GM20431 (cell line): ENCODE measurements at regions not wholly inside any gene's neighbourhood (a gene's known extent, or its start where the extent isn't known, plus 50 kb on each side); places are given as distances from the start of the nearest gene placed in this dataset.
"Not testable (repeated sequence)": the region's sequence is repeated elsewhere in the genome, so short reads cannot be mapped to it uniquely, and the experiment has no call there.

Experiments
- in situ Hi-C: fragments of 300-500 bp; cut with MseI, MboI; formaldehyde crosslinking; loops from one replicate; pipeline ENCODE4 v1.15.0; 2020; ENCODE audit warnings: low sequenced_read_pairs; ENCODE audit not compliant: unreplicated experiment

- in situ Hi-C loops: no loop called here
Observed at GRCh38 chrX:35382966-35383365, 415.2 kb upstream of the MAGEB16 start.

- in situ Hi-C loops: no loop called here
Observed at GRCh38 chrX:35392232-35392631, 405.9 kb upstream of the MAGEB16 start.

GRCh38 chrX:35406386-35406785 lies 391.8 kb upstream of the MAGEB16 start:
- in situ Hi-C loops: no loop called here

DNA sequence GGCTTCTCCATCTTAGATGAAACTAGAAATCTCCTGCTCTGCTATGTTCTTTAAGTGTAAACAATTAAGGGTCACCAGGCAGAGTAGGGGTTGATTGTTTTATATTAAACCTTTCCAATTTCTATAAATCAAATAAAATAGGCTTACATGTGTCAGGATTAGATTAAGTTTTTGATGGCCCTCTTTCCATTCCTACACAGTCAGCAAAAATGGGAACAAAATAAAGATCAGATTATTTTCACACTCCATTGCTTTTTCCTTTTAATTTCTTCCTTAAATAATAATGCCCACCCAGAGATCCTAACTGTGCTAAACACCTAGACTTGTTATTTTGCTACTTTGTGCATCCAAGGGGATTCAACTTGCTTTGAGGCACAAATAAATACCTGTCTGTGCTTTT lies 381.4 kb upstream of the MAGEB16 start:
- in situ Hi-C loops: no loop called here

DNA sequence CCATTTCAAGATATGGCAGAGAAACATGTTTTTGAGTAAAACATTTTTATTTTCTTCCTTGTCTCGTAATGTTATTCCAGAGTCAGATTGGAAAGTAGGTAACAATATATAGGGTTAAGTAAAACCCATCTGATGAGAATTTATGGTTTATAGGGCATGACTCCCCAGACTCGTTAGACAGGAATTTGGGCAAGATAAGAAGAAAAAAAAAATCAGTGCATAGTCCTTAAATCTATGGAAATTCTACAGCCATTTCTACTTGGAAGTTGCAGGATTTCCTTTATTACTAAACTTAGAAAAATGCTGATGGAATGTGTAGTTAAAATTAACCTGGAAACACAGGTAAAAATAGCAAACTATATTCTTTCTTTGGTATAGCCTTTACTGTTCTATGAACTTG lies 366.1 kb upstream of the MAGEB16 start:
- in situ Hi-C loops: no loop called here

DNA sequence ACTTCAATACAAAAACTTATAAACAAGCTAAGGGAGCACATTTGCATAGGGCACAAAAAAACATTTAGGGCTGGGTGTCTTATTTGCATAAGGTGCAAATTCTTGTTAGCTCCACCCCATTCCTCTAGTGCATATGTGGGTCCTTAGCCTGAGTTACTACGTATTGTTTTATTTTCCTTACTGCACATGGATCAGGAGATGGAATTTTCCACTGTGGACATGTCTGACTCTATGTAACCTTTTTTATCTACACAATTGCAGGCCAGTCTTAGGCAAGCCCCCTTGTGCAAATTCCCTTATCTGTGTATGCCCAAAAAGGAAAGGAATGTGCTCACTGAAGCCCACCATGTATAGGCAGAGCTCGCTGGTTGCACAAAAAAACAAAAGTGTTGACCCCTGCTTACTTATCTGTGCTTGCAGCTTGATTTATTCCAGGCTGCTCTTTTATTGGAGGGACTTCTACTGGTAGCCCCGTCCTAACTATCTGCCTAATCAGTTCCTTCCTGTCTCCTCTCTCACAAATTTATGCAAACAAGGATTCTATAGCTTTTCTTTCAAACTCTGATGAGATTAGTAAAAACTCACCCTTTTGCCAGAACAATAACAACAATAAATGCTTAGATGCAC lies 359.0 kb upstream of the MAGEB16 start:
- in situ Hi-C loops: no loop called here

DNA sequence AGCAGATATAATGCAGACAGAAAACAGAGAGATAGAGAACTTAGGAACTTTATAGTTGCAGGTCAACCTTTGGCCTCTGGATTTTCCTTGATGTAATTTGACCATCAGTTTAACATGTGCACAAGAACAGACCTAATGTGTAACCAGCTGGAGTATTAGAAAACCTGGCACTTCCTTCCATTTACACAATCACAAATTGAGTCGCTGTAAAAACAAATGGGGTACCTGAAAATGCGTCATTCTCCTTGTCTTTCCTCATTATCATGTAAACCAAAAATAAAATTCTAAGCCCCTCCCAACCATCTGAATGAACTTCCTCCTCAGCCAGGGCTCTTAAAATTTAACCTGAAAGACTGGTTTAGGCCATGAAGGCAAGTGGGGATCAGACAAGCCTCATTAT lies 358.4 kb upstream of the MAGEB16 start:
- in situ Hi-C loops: no loop called here

GRCh38 chrX:35442421-35442820 lies 355.7 kb upstream of the MAGEB16 start:
- in situ Hi-C loops: no loop called here

- in situ Hi-C loops: not testable (repeated sequence)
Observed at GRCh38 chrX:35443091-35443582, 355.0 kb upstream of the MAGEB16 start.

DNA sequence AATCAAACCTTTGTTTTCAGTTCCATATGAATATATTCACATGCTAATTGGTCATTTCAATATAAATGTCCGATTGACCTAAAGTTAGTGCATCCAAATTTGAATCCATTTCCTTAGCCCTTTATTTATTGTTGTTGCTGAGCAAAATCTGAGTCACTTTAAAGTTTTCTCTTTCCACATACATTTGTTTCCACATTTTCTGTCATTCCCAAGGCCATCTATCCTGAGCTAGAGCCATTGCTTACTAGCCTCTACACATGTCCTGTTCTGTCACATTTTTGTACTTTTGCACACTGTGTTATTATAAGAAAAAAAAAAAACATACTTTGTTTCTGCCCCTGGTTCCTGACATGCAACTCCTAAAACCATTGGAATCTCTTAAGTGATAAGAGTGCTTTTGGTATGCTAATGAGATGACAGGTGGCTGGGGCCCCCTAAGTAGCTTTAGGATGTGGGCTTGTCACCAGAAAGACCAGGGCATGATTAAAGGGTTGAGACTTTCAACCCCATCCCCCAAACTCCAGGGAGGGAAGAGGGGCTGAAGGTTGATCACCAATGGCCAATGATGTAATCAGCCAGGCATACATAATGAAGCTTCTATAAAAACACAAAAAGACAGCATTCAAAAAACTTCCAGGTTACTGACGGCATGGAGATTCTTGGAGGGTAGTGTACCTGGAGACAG lies 353.3 kb upstream of the MAGEB16 start:
- in situ Hi-C loops: no loop called here

GRCh38 chrX:35445912-35446311 lies 352.2 kb upstream of the MAGEB16 start:
- in situ Hi-C loops: no loop called here

- in situ Hi-C loops: no loop called here
Observed at GRCh38 chrX:35456891-35457290, 341.3 kb upstream of the MAGEB16 start.

DNA sequence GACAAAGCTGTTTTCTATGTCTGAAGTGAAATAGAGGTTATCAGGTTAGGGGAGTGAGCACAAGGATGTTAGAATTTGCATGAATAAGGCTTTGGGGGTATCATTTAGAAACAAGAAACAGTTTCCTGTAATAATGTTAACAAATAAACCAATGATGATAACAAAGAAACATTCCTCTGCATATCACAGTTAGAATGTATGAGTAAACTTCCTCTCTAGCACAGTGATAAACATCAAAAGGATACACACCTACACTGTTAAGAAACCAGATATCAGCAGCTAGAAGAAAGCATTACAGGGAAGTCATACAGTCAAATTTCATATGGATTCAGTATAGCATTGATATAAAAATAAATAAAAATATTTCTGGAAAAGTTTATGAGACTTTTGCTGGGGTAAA lies 340.0 kb upstream of the MAGEB16 start:
- in situ Hi-C loops: no loop called here

DNA sequence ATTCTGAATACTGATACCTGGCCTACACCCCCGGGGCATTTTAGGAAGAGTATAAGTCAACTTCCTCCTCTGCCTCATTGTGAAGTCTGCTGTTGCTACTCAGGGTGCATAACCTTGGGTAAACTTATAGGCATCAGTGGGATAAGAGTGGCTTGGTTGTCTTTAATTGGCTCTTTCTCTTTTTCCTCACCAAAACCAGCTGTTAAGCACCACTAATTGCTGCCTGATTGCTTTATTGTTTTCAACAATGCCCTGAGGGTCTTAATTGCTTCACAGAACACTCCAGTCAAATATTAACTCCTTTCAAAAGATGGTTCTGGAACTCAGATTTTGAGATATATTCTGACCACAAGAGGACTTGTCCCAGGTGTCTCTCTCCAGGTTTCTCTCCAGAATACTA lies 337.0 kb upstream of the MAGEB16 start:
- in situ Hi-C loops: no loop called here

- in situ Hi-C loops: not testable (repeated sequence)
Observed at GRCh38 chrX:35496671-35497070, 301.5 kb upstream of the MAGEB16 start.

GRCh38 chrX:35497453-35497852 lies 300.7 kb upstream of the MAGEB16 start:
- in situ Hi-C loops: not testable (repeated sequence)

DNA sequence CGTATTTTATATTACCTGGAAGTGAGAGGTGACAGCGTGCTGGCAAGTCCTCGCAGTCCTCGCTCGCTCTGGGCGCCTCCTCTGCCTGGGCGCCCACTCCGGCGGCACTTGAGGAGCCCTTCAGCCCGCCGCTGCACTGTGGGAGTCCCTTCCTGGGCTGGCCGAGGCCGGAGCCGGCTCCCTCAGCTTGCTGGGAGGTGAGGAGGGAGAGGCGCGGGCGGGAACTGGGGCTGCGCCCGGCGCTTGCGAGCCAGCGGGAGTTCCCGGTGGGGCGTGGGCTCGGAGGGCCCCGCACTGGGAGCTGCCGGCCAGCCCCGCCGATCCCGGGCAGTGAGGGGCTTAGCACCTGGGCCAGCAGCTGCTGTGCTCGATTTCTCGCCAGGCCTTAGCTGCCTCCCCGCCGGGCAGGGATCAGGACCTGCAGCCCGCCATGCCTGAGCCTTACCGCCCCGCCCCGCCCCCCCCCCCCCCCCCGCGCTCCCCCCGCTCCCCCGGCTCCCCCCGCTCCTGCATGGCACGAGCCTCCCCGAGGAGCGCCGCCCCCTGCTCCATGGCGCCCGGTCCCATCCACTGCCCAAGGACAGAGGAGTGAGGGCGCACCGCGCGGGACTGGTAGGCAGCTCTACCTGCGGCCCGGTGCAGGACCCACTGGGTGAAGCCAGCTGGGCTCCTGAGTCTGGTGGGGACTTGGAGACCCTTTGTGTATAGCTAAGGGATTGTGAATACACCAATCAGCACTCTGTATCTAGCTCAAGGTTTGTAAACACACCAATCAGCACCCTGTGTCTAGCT lies 298.9 kb upstream of the MAGEB16 start:
- in situ Hi-C loops: no loop called here

DNA sequence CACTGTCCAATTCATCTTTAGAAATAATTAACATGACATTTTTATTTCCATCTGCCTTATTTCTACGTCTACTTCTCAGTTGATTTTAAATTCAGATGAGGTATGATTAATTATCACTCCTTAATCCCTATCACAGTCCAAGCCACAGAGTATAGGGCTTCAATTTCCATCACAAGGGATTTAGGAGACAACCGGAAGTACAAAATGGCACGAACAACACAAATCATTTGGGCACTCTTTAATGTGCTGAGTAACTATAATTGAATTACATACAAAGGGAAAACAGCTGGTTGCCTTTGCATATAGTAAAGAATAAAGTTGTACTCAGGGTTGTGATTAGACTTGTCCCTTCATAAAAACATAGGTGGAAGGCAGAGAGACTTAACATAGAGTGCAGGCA lies 290.4 kb upstream of the MAGEB16 start:
- in situ Hi-C loops: no loop called here

GRCh38 chrX:35548003-35548402 lies 250.1 kb upstream of the MAGEB16 start:
- in situ Hi-C loops: not testable (repeated sequence)

DNA sequence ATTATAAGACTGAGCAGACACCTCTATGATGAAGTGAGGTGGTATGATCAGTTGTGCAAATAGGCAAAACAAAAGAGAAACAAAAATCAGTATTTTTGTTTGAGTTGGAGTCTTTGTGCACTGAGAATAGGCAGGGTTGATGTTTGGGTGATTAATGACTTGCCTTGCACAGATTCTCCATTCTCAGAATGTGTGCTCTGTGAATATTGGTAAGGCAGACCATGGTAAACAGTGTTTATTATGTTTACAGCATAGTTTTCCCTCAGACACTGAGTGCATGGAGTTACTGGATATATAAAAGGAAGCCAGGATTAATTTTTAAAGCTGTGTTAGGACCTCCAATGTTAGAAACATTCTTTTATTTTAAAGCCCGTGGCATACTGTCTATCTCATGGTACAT lies 240.2 kb upstream of the MAGEB16 start:
- in situ Hi-C loops: no loop called here

DNA sequence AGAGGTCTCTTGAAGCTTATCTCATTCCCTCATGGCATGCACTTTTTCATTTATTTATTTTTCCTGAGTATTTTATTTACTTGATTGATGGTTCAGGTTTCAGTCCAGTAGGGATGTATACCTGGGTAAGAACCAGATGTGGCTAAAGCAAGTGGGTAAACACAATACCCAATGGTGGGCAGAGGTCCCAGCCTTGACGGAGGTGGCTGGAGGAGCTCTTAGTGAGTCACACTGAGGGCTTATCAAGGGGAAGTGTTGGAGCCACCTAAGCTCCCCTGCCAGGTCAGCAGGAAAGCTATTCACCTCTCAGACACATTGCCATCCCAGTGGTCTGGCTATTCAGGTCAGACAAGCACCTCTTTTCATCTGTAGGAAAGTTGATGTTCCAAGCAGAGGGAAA lies 236.2 kb upstream of the MAGEB16 start:
- in situ Hi-C loops: no loop called here
